SK-N-SH (cell line): ENCODE measurements at regions not wholly inside any gene's neighbourhood (a gene's known extent, or its start where the extent isn't known, plus 50 kb on each side); places are given as distances from the start of the nearest gene placed in this dataset.

ENCODE experiments used
- CTCF ChIA-PET: fragments of 300-600, 350-600 bp; formaldehyde crosslinking; extraction: SDS; loops from one replicate; lab custom pipeline; 2021; lab: Yijun Ruan, JAX
- POLR2A ChIA-PET: fragments of 350-600 bp; sonication (Branson Sonifier 250); formaldehyde crosslinking; extraction: SDS; loops from one replicate; lab custom pipeline; 2020; ENCODE audit warnings: antibody characterized with exemption, inconsistent platforms; lab: Yijun Ruan, JAX
- DNase-seq: peaks from one replicate; pipeline ENCODE4 v3.0.0; 2012
- H2AFZ ChIP-seq: fragments of 200-600 bp; sonication (generic); 2 replicates; pipeline ENCODE4 v1.8.1; 2016; ENCODE audit warnings: antibody characterized with exemption, mild to moderate bottlenecking, low read depth
- H3F3A ChIP-seq: fragments of 200-600 bp; sonication (generic); replicated peaks from 2 replicates; pipeline ENCODE3; 2016; ENCODE audit warnings: antibody characterized with exemption, mild to moderate bottlenecking; ENCODE audit not compliant: insufficient read depth
- H3K27ac ChIP-seq, 2 experiments: fragments of 200-500 bp in 1 of 2; fragments of 200-600 bp in 1 of 2; sonication (Bioruptor generic) in 1 of 2; sonication (generic), shearing (Covaris generic) in 1 of 2; 2 replicates each; pipeline versions ENCODE4 v1.5.1 to v1.6.1; 2014 to 2016; ENCODE audit warnings: low read depth in 2 of 2, inconsistent platforms in 1 of 2, low read length in 1 of 2, mild to moderate bottlenecking in 1 of 2, mixed read lengths in 1 of 2
- H3K27me3 ChIP-seq: fragments of 200-600 bp; sonication (generic), shearing (Covaris generic); 2 replicates; pipeline ENCODE4 v1.6.1; 2016; ENCODE audit warnings: mixed run types; ENCODE audit not compliant: insufficient read depth
- H3K36me3 ChIP-seq, 2 experiments: fragments of 200-500 bp in 1 of 2; fragments of 200-600 bp in 1 of 2; sonication (Bioruptor generic) in 1 of 2; sonication (generic) in 1 of 2; replicated peaks in 1 of 2; 2 replicates each; pipeline versions ENCODE3 to v1.5.1; 2014 to 2016; ENCODE audit warnings: low read length in 1 of 2, mild to moderate bottlenecking in 1 of 2; ENCODE audit not compliant: insufficient read depth in 2 of 2, control insufficient read depth in 1 of 2
- H3K4me1 ChIP-seq, 2 experiments: fragments of 200-500 bp in 1 of 2; fragments of 200-600 bp in 1 of 2; sonication (Bioruptor generic) in 1 of 2; sonication (generic), shearing (Covaris generic) in 1 of 2; 2 replicates each; pipeline versions ENCODE4 v1.5.1 to v1.6.1; 2014 to 2016; ENCODE audit warnings: low read depth in 1 of 2, low read length in 1 of 2, mixed run types in 1 of 2; ENCODE audit not compliant: insufficient read depth in 2 of 2, control insufficient read depth in 1 of 2
- H3K4me2 ChIP-seq: fragments of 200-600 bp; sonication (generic), shearing (Covaris generic); 2 replicates; pipeline ENCODE4 v1.6.1; 2017; ENCODE audit warnings: mixed run types
- H3K4me3 ChIP-seq, 2 experiments: fragments of 200-500 bp in 1 of 2; fragments of 200-600 bp in 1 of 2; sonication (Bioruptor generic) in 1 of 2; sonication (generic), shearing (Covaris generic) in 1 of 2; 2 replicates each; pipeline versions ENCODE4 v1.5.1 to v1.8.1; 2014 to 2016; ENCODE audit warnings: low read depth in 2 of 2, inconsistent platforms in 1 of 2, low read length in 1 of 2, mild to moderate bottlenecking in 1 of 2, mixed read lengths in 1 of 2, moderate library complexity in 1 of 2
- H3K79me2 ChIP-seq: fragments of 200-600 bp; sonication (generic); 2 replicates; pipeline ENCODE4 v1.8.1; 2017; ENCODE audit warnings: mild to moderate bottlenecking; ENCODE audit not compliant: insufficient read depth
- H3K9ac ChIP-seq: fragments of 200-600 bp; sonication (generic); 2 replicates; pipeline ENCODE4 v1.6.1; 2017; ENCODE audit warnings: mixed run types
- H3K9me2 ChIP-seq: fragments of 200-600 bp; sonication (generic); 2 replicates; pipeline ENCODE4 v1.6.1; 2017; ENCODE audit warnings: mixed run types
- H3K9me3 ChIP-seq: fragments of 200-600 bp; sonication (generic); 2 replicates; pipeline ENCODE4 v1.6.1; 2017; ENCODE audit warnings: mixed run types, mild to moderate bottlenecking, moderate library complexity
- H4K20me1 ChIP-seq: fragments of 200-600 bp; sonication (generic); 2 replicates; pipeline ENCODE4 v1.6.1; 2017; ENCODE audit warnings: mild to moderate bottlenecking, mixed run types; ENCODE audit not compliant: insufficient read depth
- CHD2 ChIP-seq: fragments of 150-350 bp; IDR thresholded peaks from 2 replicates; pipeline ENCODE4 v1.6.1; 2018; ENCODE audit warnings: low read length; ENCODE audit not compliant: partially characterized antibody
- ELF1 ChIP-seq: IDR thresholded peaks from 2 replicates; pipeline ENCODE4 v1.4.0; 2012
- EP300 ChIP-seq, 2 experiments: IDR thresholded peaks; 2 replicates each; pipeline versions ENCODE4 v1.4.0 to v1.6.1; 2012; ENCODE audit warnings: borderline replicate concordance in 1 of 2, low read depth in 1 of 2, low read length in 1 of 2
- EZH2phosphoT487 ChIP-seq: fragments of 200-600 bp; sonication (generic); IDR thresholded peaks from 2 replicates; pipeline ENCODE4 v1.6.1; 2017; ENCODE audit warnings: low read depth, mixed run types, mild to moderate bottlenecking, antibody characterized with exemption, moderate library complexity, borderline replicate concordance
- FOSL2 ChIP-seq: IDR thresholded peaks from 2 replicates; pipeline ENCODE4 v1.4.0; 2012; ENCODE audit warnings: low read depth, mild to moderate bottlenecking, moderate library complexity, borderline replicate concordance
- FOXJ3 ChIP-seq: sonication (generic); formaldehyde crosslinking; IDR thresholded peaks from 2 replicates; pipeline ENCODE4 v1.5.1; 2020; ENCODE audit warnings: mild to moderate bottlenecking, missing genetic modification reagents
- GATA2 ChIP-seq: sonication (generic); formaldehyde crosslinking; IDR thresholded peaks from 2 replicates; pipeline ENCODE4 v1.5.0; 2020; ENCODE audit warnings: mild to moderate bottlenecking, missing genetic modification reagents
- JUND ChIP-seq: IDR thresholded peaks from 2 replicates; pipeline ENCODE4 v1.4.0; 2012
- NRF1 ChIP-seq: IDR thresholded peaks from 2 replicates; pipeline ENCODE4 v1.6.1; 2012; ENCODE audit warnings: low read depth, mild to moderate bottlenecking, low read length
- RCOR1 ChIP-seq: fragments of 150-350 bp; IDR thresholded peaks from 2 replicates; pipeline ENCODE4 v1.6.1; 2017; ENCODE audit warnings: antibody characterized with exemption, low read length
- RXRA ChIP-seq: IDR thresholded peaks from 2 replicates; pipeline ENCODE4 v1.4.0; 2012; ENCODE audit warnings: low read depth, mild to moderate bottlenecking, borderline replicate concordance
- TCF12 ChIP-seq: IDR thresholded peaks from 2 replicates; pipeline ENCODE4 v1.4.0; 2012
- TEAD4 ChIP-seq: IDR thresholded peaks from 2 replicates; pipeline ENCODE4 v1.4.0; 2012; ENCODE audit warnings: mild to moderate bottlenecking, borderline replicate concordance; ENCODE audit not compliant: insufficient read depth
- WGBS: methylation state at CpG from one replicate; pipeline ENCODE4 v1.1.6; 2017; ENCODE audit warnings: low lambda C conversion rate; 5-methylcytosine and 5-hydroxymethylcytosine counted together
- TF ChIP-seq, protein P1 (sequence below): fragments of 150-350 bp; IDR thresholded peaks from 2 replicates; pipeline ENCODE4 v1.6.1; 2016; ENCODE audit warnings: mild to moderate bottlenecking, low read depth, low read length
- TF ChIP-seq, protein P2 (sequence below): fragments of 200-600 bp; sonication (generic); IDR thresholded peaks from 2 replicates; pipeline ENCODE4 v1.6.1; 2017; ENCODE audit warnings: antibody characterized with exemption, mild to moderate bottlenecking, moderate library complexity
- TF ChIP-seq, protein P3 (sequence below): IDR thresholded peaks from 2 replicates; pipeline ENCODE4; 2012

DNA sequence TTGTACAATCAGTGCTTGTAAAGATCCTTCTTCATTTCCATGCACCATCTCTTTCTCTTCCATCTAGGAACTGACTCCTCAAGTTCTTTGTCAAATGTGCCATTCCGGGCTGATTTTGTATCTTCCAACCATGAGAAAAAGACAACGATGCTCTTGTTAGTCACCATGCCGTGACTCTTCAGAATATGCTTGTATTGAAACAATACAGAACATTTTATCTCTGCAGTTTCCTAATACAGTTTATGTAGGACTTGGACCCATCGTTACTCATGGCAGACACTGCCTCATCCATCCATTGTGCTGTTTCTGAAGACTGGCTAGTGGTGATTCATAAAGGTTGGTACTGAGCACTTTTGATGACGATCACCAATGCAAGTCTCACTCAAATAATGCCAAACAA is 283.2 kb downstream of the KCNS3 start:
- Histone ChIP-seq H3K9ac (no peak overlapping the region), H3K4me3 (no peak overlapping the region), H3K9me3 (no peaks in the 10 kb centered on the region), H3K4me1 (0 out of 4 replicates have a peak, but pooled peaks cover 0 to 4% of the 10 kb centered on the region in 2 experiments), H2AFZ (no peak overlapping the region), H3K27me3 (no peaks in the 10 kb centered on the region), H3K79me2 (no peaks in the 10 kb centered on the region), H3K4me2 (no peak overlapping the region), H3K27ac (no peak overlapping the region), H4K20me1 (no peaks in the 10 kb centered on the region), H3K9me2 (no peaks in the 10 kb centered on the region), H3K36me3 (no peaks in the 10 kb centered on the region), H3F3A (no peaks in the 10 kb centered on the region)
- no peak for DNase-seq
- 37% methylated on average over 5 of the region's 5 CpGs for WGBS
- CTCF ChIA-PET, result interaction anchor here (2.7 kb wide), 1 partner anchor 12 kb away, joined by 26 read pairs; no protein-coding TSS in a partner anchor
- TF ChIP-seq RXRA (no peak), GATA2 (CRISPR knock-in tag) (no peak), NRF1 (no peak)
- POLR2A ChIA-PET, result no interaction called here

GRCh38 chr2:18159896-18160295 is 281.4 kb downstream of the KCNS3 start:
- ChIA-PET CTCF (interaction anchor here (0.7 to 2.7 kb wide), 5 partner anchors 10 to 308 kb away, joined by 3 to 26 read pairs (median 6); no protein-coding TSS in a partner anchor), POLR2A (no interaction called here)
- Histone ChIP-seq H3K4me1 (peaks cover 0 to 4% of the 10 kb centered on the region in 2 experiments; a peak in 1 of 4 replicates), H3K4me2 (no peak overlapping the region), H3K9me3 (no peaks in the 10 kb centered on the region), H3K27ac (no peak overlapping the region), H3K27me3 (no peaks in the 10 kb centered on the region; the same call in 1 of the 2 replicates), H3K4me3 (no peak overlapping the region), H4K20me1 (no peaks in the 10 kb centered on the region), H3K36me3 (no peaks in the 10 kb centered on the region), H3F3A (no peaks in the 10 kb centered on the region), H2AFZ (no peak overlapping the region), H3K9ac (no peak overlapping the region), H3K79me2 (no peaks in the 10 kb centered on the region), H3K9me2 (no peaks in the 10 kb centered on the region)
- 40% methylated on average over 5 of the region's 5 CpGs for WGBS
- TF ChIP-seq JUND (no peak), EP300 (IDR thresholded peaks at IDR 0.05; ENCODE audit: borderline replicate concordance in 1 of 2, low read depth in 1 of 2, low read length in 1 of 2) (no peak), CHD2 (no peak), TCF12 (no peak), RCOR1 (no peak)
- TF ChIP-seq, protein P1, sequence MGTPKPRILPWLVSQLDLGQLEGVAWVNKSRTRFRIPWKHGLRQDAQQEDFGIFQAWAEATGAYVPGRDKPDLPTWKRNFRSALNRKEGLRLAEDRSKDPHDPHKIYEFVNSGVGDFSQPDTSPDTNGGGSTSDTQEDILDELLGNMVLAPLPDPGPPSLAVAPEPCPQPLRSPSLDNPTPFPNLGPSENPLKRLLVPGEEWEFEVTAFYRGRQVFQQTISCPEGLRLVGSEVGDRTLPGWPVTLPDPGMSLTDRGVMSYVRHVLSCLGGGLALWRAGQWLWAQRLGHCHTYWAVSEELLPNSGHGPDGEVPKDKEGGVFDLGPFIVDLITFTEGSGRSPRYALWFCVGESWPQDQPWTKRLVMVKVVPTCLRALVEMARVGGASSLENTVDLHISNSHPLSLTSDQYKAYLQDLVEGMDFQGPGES, result no peak
- DNase-seq, result no peak

- no peak for DNase-seq
- no peak for TF ChIP-seq ELF1
- TF ChIP-seq RXRA, result no peak
- TF ChIP-seq EZH2phosphoT487, result no peak
- no peak for TF ChIP-seq FOSL2
- TF ChIP-seq, protein P2, sequence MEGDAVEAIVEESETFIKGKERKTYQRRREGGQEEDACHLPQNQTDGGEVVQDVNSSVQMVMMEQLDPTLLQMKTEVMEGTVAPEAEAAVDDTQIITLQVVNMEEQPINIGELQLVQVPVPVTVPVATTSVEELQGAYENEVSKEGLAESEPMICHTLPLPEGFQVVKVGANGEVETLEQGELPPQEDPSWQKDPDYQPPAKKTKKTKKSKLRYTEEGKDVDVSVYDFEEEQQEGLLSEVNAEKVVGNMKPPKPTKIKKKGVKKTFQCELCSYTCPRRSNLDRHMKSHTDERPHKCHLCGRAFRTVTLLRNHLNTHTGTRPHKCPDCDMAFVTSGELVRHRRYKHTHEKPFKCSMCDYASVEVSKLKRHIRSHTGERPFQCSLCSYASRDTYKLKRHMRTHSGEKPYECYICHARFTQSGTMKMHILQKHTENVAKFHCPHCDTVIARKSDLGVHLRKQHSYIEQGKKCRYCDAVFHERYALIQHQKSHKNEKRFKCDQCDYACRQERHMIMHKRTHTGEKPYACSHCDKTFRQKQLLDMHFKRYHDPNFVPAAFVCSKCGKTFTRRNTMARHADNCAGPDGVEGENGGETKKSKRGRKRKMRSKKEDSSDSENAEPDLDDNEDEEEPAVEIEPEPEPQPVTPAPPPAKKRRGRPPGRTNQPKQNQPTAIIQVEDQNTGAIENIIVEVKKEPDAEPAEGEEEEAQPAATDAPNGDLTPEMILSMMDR, result no peak
- TF ChIP-seq EP300 (IDR thresholded peaks at IDR 0.05; ENCODE audit: borderline replicate concordance in 1 of 2, low read depth in 1 of 2, low read length in 1 of 2), result no peak
- TF ChIP-seq TEAD4, result no peak
- no peak for TF ChIP-seq FOXJ3 (CRISPR knock-in tag)
- TF ChIP-seq, protein P1, result no peak
- TF ChIP-seq, protein P3, sequence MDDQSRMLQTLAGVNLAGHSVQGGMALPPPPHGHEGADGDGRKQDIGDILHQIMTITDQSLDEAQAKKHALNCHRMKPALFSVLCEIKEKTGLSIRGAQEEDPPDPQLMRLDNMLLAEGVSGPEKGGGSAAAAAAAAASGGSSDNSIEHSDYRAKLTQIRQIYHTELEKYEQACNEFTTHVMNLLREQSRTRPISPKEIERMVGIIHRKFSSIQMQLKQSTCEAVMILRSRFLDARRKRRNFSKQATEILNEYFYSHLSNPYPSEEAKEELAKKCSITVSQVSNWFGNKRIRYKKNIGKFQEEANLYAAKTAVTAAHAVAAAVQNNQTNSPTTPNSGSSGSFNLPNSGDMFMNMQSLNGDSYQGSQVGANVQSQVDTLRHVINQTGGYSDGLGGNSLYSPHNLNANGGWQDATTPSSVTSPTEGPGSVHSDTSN, result no peak
- TF ChIP-seq TCF12, result no peak
These were observed 278.0 kb downstream of the KCNS3 start for GRCh38 chr2:18156421-18156820.

More at GRCh38 chr2:18156421-18156820, 278.0 kb downstream of the KCNS3 start:
- H2AFZ ChIP-seq, result no peak overlapping the region
- H3K27me3 ChIP-seq, result no peaks in the 10 kb centered on the region; the same call in 1 of the 2 replicates
- H3K27ac ChIP-seq, result no peak overlapping the region
- no peak overlapping the region for H3K9ac ChIP-seq
- H3K4me2 ChIP-seq, result no peak overlapping the region
- no peaks in the 10 kb centered on the region for H3F3A ChIP-seq
- H3K4me3 ChIP-seq, result no peak overlapping the region
- H3K4me1 ChIP-seq, result peaks cover 0 to 4% of the 10 kb centered on the region in 2 experiments; a peak in 1 of 4 replicates
- no peaks in the 10 kb centered on the region for H3K79me2 ChIP-seq
- 18% methylated on average over 2 of the region's 2 CpGs for WGBS
- CTCF ChIA-PET, result interaction anchor here (0.7 kb wide), 1 partner anchor 16 kb away, joined by 3 read pairs; no protein-coding TSS in a partner anchor
- H3K9me2 ChIP-seq, result no peaks in the 10 kb centered on the region
- H3K36me3 ChIP-seq, result no peaks in the 10 kb centered on the region
- H3K9me3 ChIP-seq, result no peaks in the 10 kb centered on the region
- POLR2A ChIA-PET, result no interaction called here
- no peaks in the 10 kb centered on the region for H4K20me1 ChIP-seq
